Neural progenitor cell (in vitro differentiated cells): ENCODE measurements at regions not wholly inside any gene's neighbourhood (a gene's known extent, or its start where the extent isn't known, plus 50 kb on each side); places are given as distances from the start of the nearest gene placed in this dataset.

Source experiments
- DNase-seq: peaks from one replicate; pipeline ENCODE4 v3.0.0-alpha.2; 2016; ENCODE audit warnings: low spot score
- H2AFZ ChIP-seq: fragments of 200-600 bp; sonication (generic); replicated peaks from 2 replicates; pipeline ENCODE4 v1.6.1; 2016; ENCODE audit warnings: antibody characterized with exemption
- H3F3A ChIP-seq: fragments of 200-600 bp; sonication (generic); 2 replicates; pipeline ENCODE4 v1.6.1; 2016; ENCODE audit warnings: antibody characterized with exemption, low read depth
- H3K27ac ChIP-seq: fragments of 200-600 bp; sonication (generic); 2 replicates; pipeline ENCODE4 v1.5.1; 2016; ENCODE audit warnings: mild to moderate bottlenecking
- H3K27me3 ChIP-seq: fragments of 200-600 bp; sonication (generic); 2 replicates; pipeline ENCODE4 v1.6.1; 2016; ENCODE audit warnings: mild to moderate bottlenecking, moderate library complexity
- H3K36me3 ChIP-seq: fragments of 200-600 bp; sonication (generic); 2 replicates; pipeline ENCODE4 v1.5.1; 2016
- H3K4me1 ChIP-seq: fragments of 200-600 bp; sonication (generic); 2 replicates; pipeline ENCODE4 v1.6.1; 2016; ENCODE audit warnings: mixed run types
- H3K4me2 ChIP-seq: fragments of 200-600 bp; sonication (generic); 2 replicates; pipeline ENCODE4 v1.6.1; 2016
- H3K4me3 ChIP-seq: fragments of 200-600 bp; sonication (generic); 2 replicates; pipeline ENCODE4 v1.5.1; 2016
- H3K79me2 ChIP-seq: fragments of 200-600 bp; sonication (generic); 2 replicates; pipeline ENCODE4 v1.6.1; 2016; ENCODE audit warnings: low read depth
- H3K9ac ChIP-seq: fragments of 200-600 bp; sonication (generic); 2 replicates; pipeline ENCODE4 v1.6.1; 2016
- H3K9me3 ChIP-seq: fragments of 200-600 bp; sonication (generic); 2 replicates; pipeline ENCODE4 v1.5.1; 2016; ENCODE audit warnings: low read depth
- H4K20me1 ChIP-seq: fragments of 200-600 bp; sonication (generic); 2 replicates; pipeline ENCODE4 v1.6.1; 2016; ENCODE audit warnings: low read depth
- H3K27ac Mint-ChIP-seq: 3 replicates; pipeline ENCODE4 v1.8.0; 2021; ENCODE audit warnings: mixed read lengths
- H3K27me3 Mint-ChIP-seq: 2 replicates; pipeline ENCODE4 v1.8.0; 2022; ENCODE audit warnings: low read depth, mild to moderate bottlenecking, inconsistent platforms, moderate library complexity, mixed read lengths; ENCODE audit not compliant: insufficient read depth
- H3K36me3 Mint-ChIP-seq: 3 replicates; pipeline ENCODE4 v1.8.0; 2021; ENCODE audit warnings: mixed read lengths
- H3K4me1 Mint-ChIP-seq: 3 replicates; pipeline ENCODE4 v1.8.0; 2021; ENCODE audit warnings: mixed read lengths
- H3K4me3 Mint-ChIP-seq: 3 replicates; pipeline ENCODE4 v1.8.0; 2021; ENCODE audit warnings: mild to moderate bottlenecking, moderate library complexity, mixed read lengths
- H3K9me3 Mint-ChIP-seq: 3 replicates; pipeline ENCODE4 v1.8.0; 2020; ENCODE audit warnings: mixed read lengths
- CTCF ChIP-seq: fragments of 200-600 bp; sonication (generic); IDR thresholded peaks from 2 replicates; pipeline ENCODE4 v1.5.1; 2017; ENCODE audit warnings: antibody characterized with exemption, mild to moderate bottlenecking
- EZH2 ChIP-seq: fragments of 200-600 bp; sonication (generic); IDR thresholded peaks from 2 replicates; pipeline ENCODE4 v1.6.1; 2017; ENCODE audit warnings: antibody characterized with exemption, mild to moderate bottlenecking, moderate library complexity
- EZH2phosphoT487 ChIP-seq: fragments of 200-600 bp; sonication (generic); IDR thresholded peaks from 2 replicates; pipeline ENCODE4 v1.6.1; 2017; ENCODE audit warnings: antibody characterized with exemption

GRCh38 chr3:87414271-87414670 lies 137.9 kb upstream of the POU1F1 start:
- H3K4me3 ChIP-seq, result no peak overlapping the region

GRCh38 chr3:87413814-87414213 lies 137.4 kb upstream of the POU1F1 start:
- Mint-ChIP-seq H3K9me3 (peaks cover 7% of the 10 kb centered on the region), H3K27ac (no peak overlapping the region), H3K36me3 (no peaks in the 10 kb centered on the region), H3K4me1 (no peaks in the 10 kb centered on the region), H3K27me3 (peaks cover 2% of the 10 kb centered on the region), H3K4me3 (no peak overlapping the region)
- no peaks in the 10 kb centered on the region for H3K4me1 ChIP-seq
- TF ChIP-seq CTCF (no peak), EZH2phosphoT487 (no peak), EZH2 (no peak)
- no peaks in the 10 kb centered on the region for H3K36me3 ChIP-seq
- no peak overlapping the region for H3K4me2 ChIP-seq
- no peak for DNase-seq
- no peak overlapping the region for H3K27ac ChIP-seq
- H3K9me3 ChIP-seq, result no peaks in the 10 kb centered on the region
- no peaks in the 10 kb centered on the region for H3F3A ChIP-seq
- H4K20me1 ChIP-seq, result no peaks in the 10 kb centered on the region
- no peaks in the 10 kb centered on the region for H3K79me2 ChIP-seq
- H3K27me3 ChIP-seq, result no peaks in the 10 kb centered on the region
- no peak overlapping the region for H3K9ac ChIP-seq
- H2AFZ ChIP-seq, result no peak overlapping the region
- H3K4me3 ChIP-seq, result no peak overlapping the region

More at GRCh38 chr3:87414271-87414670, 137.9 kb upstream of the POU1F1 start:
- Mint-ChIP-seq H3K4me1 (no peaks in the 10 kb centered on the region), H3K4me3 (no peak overlapping the region), H3K36me3 (no peaks in the 10 kb centered on the region), H3K27ac (no peak overlapping the region), H3K27me3 (no peaks in the 10 kb centered on the region), H3K9me3 (peaks cover 7% of the 10 kb centered on the region)
- DNase-seq, result no peak
- H3K4me2 ChIP-seq, result no peak overlapping the region
- H4K20me1 ChIP-seq, result no peaks in the 10 kb centered on the region
- H3K9me3 ChIP-seq, result no peaks in the 10 kb centered on the region
- H3K27me3 ChIP-seq, result no peaks in the 10 kb centered on the region
- no peaks in the 10 kb centered on the region for H3K4me1 ChIP-seq
- no peak for TF ChIP-seq EZH2phosphoT487
- no peak for TF ChIP-seq CTCF
- TF ChIP-seq EZH2, result no peak
- no peaks in the 10 kb centered on the region for H3K79me2 ChIP-seq
- H3K27ac ChIP-seq, result no peak overlapping the region
- H3K36me3 ChIP-seq, result no peaks in the 10 kb centered on the region
- H3F3A ChIP-seq, result no peaks in the 10 kb centered on the region
- H2AFZ ChIP-seq, result no peak overlapping the region
- no peak overlapping the region for H3K9ac ChIP-seq

GRCh38 chr3:87410110-87410509 lies 133.7 kb upstream of the POU1F1 start:
- H3K4me3 Mint-ChIP-seq, result no peak overlapping the region
- Histone ChIP-seq H3K9ac (no peak overlapping the region), H3K4me3 (no peak overlapping the region), H3K27ac (no peak overlapping the region), H3K36me3 (no peaks in the 10 kb centered on the region), H3K4me2 (no peak overlapping the region), H3K4me1 (no peaks in the 10 kb centered on the region), H3K27me3 (no peaks in the 10 kb centered on the region), H3K79me2 (no peaks in the 10 kb centered on the region), H4K20me1 (no peaks in the 10 kb centered on the region), H3F3A (no peaks in the 10 kb centered on the region), H3K9me3 (no peaks in the 10 kb centered on the region), H2AFZ (peak overlapping the region; percentile 26)
- no peaks in the 10 kb centered on the region for H3K4me1 Mint-ChIP-seq
- TF ChIP-seq EZH2phosphoT487 (no peak), EZH2 (no peak), CTCF (no peak)
- no peak for DNase-seq
- peaks cover 2% of the 10 kb centered on the region for H3K9me3 Mint-ChIP-seq
- H3K27me3 Mint-ChIP-seq, result peaks cover 3% of the 10 kb centered on the region
- H3K36me3 Mint-ChIP-seq, result no peaks in the 10 kb centered on the region
- no peak overlapping the region for H3K27ac Mint-ChIP-seq
